ENCODE measurements at regions not wholly inside any gene's neighbourhood (a gene's known extent, or its start where the extent isn't known, plus 50 kb on each side); places are given as distances from the start of the nearest gene placed in this dataset.

- TF ChIP-seq YY1 (IDR thresholded peaks at IDR 0.05; ENCODE audit: low read depth): no peak
- no peak for TF ChIP-seq EZH2phosphoT487 (IDR thresholded peaks at IDR 0.05; ENCODE audit: borderline replicate concordance, low read depth)
- TF ChIP-seq TAF1 (IDR thresholded peaks at IDR 0.05; ENCODE audit: borderline replicate concordance, low read depth, low read length): no peak
- no peak for TF ChIP-seq TEAD4 (IDR thresholded peaks at IDR 0.05; ENCODE audit: borderline replicate concordance, insufficient read depth)
- TF ChIP-seq, protein P1, sequence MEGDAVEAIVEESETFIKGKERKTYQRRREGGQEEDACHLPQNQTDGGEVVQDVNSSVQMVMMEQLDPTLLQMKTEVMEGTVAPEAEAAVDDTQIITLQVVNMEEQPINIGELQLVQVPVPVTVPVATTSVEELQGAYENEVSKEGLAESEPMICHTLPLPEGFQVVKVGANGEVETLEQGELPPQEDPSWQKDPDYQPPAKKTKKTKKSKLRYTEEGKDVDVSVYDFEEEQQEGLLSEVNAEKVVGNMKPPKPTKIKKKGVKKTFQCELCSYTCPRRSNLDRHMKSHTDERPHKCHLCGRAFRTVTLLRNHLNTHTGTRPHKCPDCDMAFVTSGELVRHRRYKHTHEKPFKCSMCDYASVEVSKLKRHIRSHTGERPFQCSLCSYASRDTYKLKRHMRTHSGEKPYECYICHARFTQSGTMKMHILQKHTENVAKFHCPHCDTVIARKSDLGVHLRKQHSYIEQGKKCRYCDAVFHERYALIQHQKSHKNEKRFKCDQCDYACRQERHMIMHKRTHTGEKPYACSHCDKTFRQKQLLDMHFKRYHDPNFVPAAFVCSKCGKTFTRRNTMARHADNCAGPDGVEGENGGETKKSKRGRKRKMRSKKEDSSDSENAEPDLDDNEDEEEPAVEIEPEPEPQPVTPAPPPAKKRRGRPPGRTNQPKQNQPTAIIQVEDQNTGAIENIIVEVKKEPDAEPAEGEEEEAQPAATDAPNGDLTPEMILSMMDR (IDR thresholded peaks at IDR 0.05): no peak
- no peak for TF ChIP-seq RCOR1 (IDR thresholded peaks at IDR 0.05; ENCODE audit: low read length)
- TF ChIP-seq, protein P2, sequence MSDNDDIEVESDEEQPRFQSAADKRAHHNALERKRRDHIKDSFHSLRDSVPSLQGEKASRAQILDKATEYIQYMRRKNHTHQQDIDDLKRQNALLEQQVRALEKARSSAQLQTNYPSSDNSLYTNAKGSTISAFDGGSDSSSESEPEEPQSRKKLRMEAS (IDR thresholded peaks at IDR 0.05; ENCODE audit: low read depth): no peak
- no peak for TF ChIP-seq IRF3 (IDR thresholded peaks at IDR 0.05; ENCODE audit: low read depth, low read length)
Measured at GRCh38 chr14:42141328-42141727, 534.7 kb downstream of the LRFN5 start.

Data from SK-N-SH (cell line).